ENCODE measurements at regions not wholly inside any gene's neighbourhood (a gene's known extent, or its start where the extent isn't known, plus 50 kb on each side); places are given as distances from the start of the nearest gene placed in this dataset.

DNA sequence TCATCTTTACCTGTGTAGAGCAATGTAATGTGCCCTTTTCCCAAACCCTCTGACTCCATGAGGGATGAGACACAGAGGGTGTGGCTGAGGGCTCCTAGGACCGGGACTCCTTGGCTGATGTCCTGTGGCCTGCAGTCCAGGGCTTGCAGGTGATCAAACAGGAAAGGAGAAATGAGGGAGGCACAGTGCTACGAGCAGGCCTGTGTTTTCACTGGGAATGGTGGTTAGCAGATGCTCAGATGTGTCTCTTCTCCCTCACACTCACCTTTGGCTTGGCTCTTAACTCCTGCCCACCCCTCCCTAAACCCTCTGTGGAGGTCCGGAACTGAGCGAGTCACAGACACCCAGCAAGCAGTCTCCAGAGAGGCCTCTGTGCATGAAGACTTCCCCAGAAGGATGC is 254.4 kb downstream of the DAD1 start:
- H3K27me3 ChIP-seq, result no peaks in the 10 kb centered on the region
- H3K4me3 ChIP-seq, result no peak overlapping the region
- DNase-seq (ENCODE audit: low spot score in 2 of 2), result no peak
- no peaks in the 10 kb centered on the region for H3K4me1 ChIP-seq
- H3K36me3 ChIP-seq, result no peaks in the 10 kb centered on the region
- no peak overlapping the region for H3K27ac ChIP-seq
- intact Hi-C loops (cut with DNase I; ENCODE audit: low total_unique reads), result no loop called here
- TF ChIP-seq POLR2AphosphoS5 (IDR thresholded peaks at IDR 0.05), result no peak
- no peak for TF ChIP-seq POLR2A (IDR thresholded peaks at IDR 0.05)
- TF ChIP-seq, protein P1, sequence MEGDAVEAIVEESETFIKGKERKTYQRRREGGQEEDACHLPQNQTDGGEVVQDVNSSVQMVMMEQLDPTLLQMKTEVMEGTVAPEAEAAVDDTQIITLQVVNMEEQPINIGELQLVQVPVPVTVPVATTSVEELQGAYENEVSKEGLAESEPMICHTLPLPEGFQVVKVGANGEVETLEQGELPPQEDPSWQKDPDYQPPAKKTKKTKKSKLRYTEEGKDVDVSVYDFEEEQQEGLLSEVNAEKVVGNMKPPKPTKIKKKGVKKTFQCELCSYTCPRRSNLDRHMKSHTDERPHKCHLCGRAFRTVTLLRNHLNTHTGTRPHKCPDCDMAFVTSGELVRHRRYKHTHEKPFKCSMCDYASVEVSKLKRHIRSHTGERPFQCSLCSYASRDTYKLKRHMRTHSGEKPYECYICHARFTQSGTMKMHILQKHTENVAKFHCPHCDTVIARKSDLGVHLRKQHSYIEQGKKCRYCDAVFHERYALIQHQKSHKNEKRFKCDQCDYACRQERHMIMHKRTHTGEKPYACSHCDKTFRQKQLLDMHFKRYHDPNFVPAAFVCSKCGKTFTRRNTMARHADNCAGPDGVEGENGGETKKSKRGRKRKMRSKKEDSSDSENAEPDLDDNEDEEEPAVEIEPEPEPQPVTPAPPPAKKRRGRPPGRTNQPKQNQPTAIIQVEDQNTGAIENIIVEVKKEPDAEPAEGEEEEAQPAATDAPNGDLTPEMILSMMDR (IDR thresholded peaks at IDR 0.05), result no peak
- H3K9me3 ChIP-seq, result no peaks in the 10 kb centered on the region

DNA sequence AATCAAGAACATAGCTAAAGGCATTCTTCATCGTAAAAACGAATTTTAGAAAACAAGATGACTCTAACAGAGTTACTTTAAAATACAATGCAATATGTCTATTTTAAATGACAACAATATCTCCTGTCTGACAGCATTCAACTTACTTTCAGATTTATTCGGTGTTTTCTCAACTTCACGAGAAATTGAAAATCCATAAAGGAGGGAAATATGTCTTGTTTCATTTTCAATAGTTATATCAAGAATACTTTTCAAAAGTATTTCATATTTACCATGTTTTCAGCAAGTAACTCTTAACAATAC is 254.8 kb downstream of the DAD1 start:
- Histone ChIP-seq H3K27me3 (no peaks in the 10 kb centered on the region), H3K36me3 (no peaks in the 10 kb centered on the region), H3K27ac (no peak overlapping the region), H3K9me3 (no peaks in the 10 kb centered on the region), H3K4me1 (no peaks in the 10 kb centered on the region), H3K4me3 (no peak overlapping the region)
- intact Hi-C loops (cut with DNase I; ENCODE audit: low total_unique reads), result no loop called here
- no peak for DNase-seq (ENCODE audit: low spot score in 2 of 2)
- TF ChIP-seq, protein P1 (IDR thresholded peaks at IDR 0.05), result no peak
- TF ChIP-seq POLR2A (IDR thresholded peaks at IDR 0.05) (no peak), POLR2AphosphoS5 (IDR thresholded peaks at IDR 0.05) (no peak)

DNA sequence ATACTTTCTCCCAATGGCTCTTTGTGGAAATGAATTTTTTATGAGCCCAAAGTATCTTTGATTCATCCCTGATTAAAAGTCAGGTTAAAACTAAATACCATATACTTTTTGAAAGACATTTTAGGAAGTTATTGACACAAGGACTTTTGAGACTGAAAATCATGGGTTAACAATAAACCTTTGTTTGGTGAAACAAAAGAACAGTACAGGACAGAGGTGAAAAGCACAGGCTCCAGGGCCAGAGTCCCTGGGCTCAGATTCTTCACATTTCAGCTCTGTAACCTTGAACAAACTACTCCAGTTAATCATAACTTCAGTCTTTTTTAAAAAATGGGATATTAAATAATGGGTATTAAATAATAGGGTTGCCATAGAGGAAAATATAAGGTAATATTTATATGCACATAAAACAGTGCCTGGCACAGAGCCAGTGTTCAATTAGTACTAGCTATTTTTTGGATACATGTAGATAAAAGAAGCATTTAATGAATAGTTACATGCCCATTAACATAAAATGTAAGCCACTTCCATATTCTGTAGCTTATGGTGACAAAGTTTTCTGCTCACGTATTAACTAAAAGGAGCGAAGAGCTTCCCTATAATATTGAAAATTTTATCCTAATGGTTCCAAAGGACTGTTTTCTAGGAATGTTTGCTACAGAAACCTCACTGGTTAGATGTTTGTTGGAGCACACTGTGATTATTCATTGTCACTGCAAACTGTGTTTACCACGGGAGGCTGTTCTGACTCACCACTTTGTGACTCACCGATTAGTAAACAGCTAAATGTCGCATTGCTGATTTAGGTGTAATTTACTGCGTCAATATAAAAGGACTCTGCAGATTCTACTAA is 255.4 kb downstream of the DAD1 start:
- Histone ChIP-seq H3K27me3 (no peaks in the 10 kb centered on the region), H3K4me3 (no peak overlapping the region), H3K4me1 (no peaks in the 10 kb centered on the region), H3K27ac (peak overlapping the region in 1 of 2 donors; percentile 21), H3K36me3 (no peaks in the 10 kb centered on the region), H3K9me3 (no peaks in the 10 kb centered on the region)
- intact Hi-C loops (cut with DNase I; ENCODE audit: low total_unique reads), result no loop called here
- DNase-seq (ENCODE audit: low spot score in 2 of 2), result no peak
- TF ChIP-seq, protein P1 (IDR thresholded peaks at IDR 0.05), result no peak

DNA sequence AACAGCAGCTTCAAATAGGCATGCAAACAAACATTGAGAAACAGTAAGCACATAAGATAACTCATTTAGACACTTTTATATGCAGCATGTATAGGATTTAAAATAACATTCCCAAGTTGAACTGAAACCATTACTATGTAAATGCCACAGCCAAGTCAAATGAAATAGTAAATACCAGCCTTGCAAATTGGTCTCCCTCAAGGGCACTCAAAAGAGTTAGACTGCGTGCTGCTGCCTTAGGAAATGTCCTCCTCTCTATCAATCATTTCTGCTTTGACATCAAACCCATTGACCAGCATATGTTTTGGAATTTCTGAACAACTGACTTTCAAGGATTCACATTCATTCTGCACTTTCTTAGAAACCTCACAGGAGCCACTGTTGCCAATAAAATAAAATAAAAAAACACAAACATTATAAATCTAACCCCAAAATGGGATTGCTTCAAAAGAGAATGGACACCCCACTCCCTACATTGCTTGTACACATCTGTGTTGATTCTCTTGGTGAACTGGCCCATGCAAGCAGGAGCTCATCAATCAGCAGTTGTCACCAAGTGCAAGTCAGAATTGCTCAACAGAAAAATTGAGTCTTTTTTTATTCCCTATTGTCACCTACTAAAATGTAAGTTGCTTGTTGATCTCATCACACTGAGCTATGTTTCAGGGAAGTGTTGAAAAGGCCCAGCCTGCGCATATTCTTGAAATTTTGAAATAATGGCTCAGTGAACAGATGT is 256.2 kb downstream of the DAD1 start:
- no peak overlapping the region for H3K4me3 ChIP-seq
- intact Hi-C loops (cut with DNase I; ENCODE audit: low total_unique reads), result no loop called here
- TF ChIP-seq, protein P1 (IDR thresholded peaks at IDR 0.05), result no peak
- TF ChIP-seq POLR2AphosphoS5 (IDR thresholded peaks at IDR 0.05) (no peak), POLR2A (IDR thresholded peaks at IDR 0.05) (no peak)
- no peak for DNase-seq (ENCODE audit: low spot score in 2 of 2)
- H3K9me3 ChIP-seq, result peaks cover 0 to 2% of the 10 kb centered on the region in 2 donors
- no peaks in the 10 kb centered on the region for H3K4me1 ChIP-seq
- H3K27ac ChIP-seq, result no peak overlapping the region
- no peaks in the 10 kb centered on the region for H3K36me3 ChIP-seq
- H3K27me3 ChIP-seq, result no peaks in the 10 kb centered on the region

DNA sequence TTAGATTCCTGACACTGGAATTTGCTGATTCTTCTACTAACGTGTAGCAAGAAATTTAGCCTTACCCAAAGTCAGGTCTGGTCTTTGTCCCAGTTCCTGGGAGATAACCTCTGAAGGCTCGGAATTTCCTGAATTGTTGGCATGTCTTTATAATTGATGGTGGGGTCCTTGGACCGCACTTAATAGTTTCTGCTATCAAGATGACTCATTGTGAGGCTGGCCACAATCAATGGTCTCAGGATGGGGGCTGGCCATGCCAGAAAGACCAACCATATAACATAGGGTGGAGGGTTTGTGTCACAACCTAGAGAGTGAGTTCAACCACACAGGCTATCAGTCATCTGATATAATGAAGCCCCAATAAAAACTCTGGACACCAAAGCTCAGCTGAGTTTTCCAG is 259.7 kb downstream of the DAD1 start:
- Histone ChIP-seq H3K9me3 (peaks cover 0 to 6% of the 10 kb centered on the region in 2 donors), H3K36me3 (no peaks in the 10 kb centered on the region), H3K4me3 (no peak overlapping the region), H3K27ac (no peak overlapping the region), H3K27me3 (no peaks in the 10 kb centered on the region), H3K4me1 (no peaks in the 10 kb centered on the region)
- TF ChIP-seq POLR2A (IDR thresholded peaks at IDR 0.05) (no peak), POLR2AphosphoS5 (IDR thresholded peaks at IDR 0.05) (no peak)
- TF ChIP-seq, protein P1 (IDR thresholded peaks at IDR 0.05), result no peak
- no peak for DNase-seq (ENCODE audit: low spot score in 2 of 2)
- intact Hi-C loops (cut with DNase I; ENCODE audit: low total_unique reads), result no loop called here
